H1 (cell line): ENCODE measurements at regions not wholly inside any gene's neighbourhood (a gene's known extent, or its start where the extent isn't known, plus 50 kb on each side); places are given as distances from the start of the nearest gene placed in this dataset.

ENCODE experiments used
- BCL11A ChIP-seq, 2 experiments: IDR thresholded peaks; one replicate each; pipeline ENCODE4 v1.6.1; 2011; ENCODE audit warnings: low read depth in 2 of 2, low read length in 2 of 2, mild to moderate bottlenecking in 2 of 2
- CBX5 ChIP-seq: fragments of 300-800, 300-1000 bp; sonication (generic); IDR thresholded peaks from 2 replicates; pipeline ENCODE4 v1.7.1; 2016; ENCODE audit warnings: antibody characterized with exemption, low read length, low read depth
- CTCF ChIP-seq, 3 experiments: IDR thresholded peaks; 1 replicate in 2 of 3; 2 replicates in 1 of 3; pipeline versions ENCODE4 v1.5.1 to v1.6.1; 2011; ENCODE audit warnings: low read length in 3 of 3, mild to moderate bottlenecking in 3 of 3, inconsistent platforms in 2 of 3, low read depth in 1 of 3, moderate library complexity in 1 of 3; ENCODE audit not compliant: insufficient read depth in 1 of 3; ENCODE audit errors: control extremely low read depth in 1 of 3
- EGR1 ChIP-seq: IDR thresholded peaks from 2 replicates; pipeline ENCODE4 v1.6.1; 2011; ENCODE audit warnings: low read depth, low read length, borderline replicate concordance
- FOSL1 ChIP-seq: IDR thresholded peaks from 2 replicates; pipeline ENCODE4 v1.6.1; 2011; ENCODE audit warnings: mild to moderate bottlenecking, low read depth, low read length, moderate library complexity; ENCODE audit not compliant: insufficient read depth
- KDM1A ChIP-seq: fragments of 200-600, 300-600 bp; sonication (generic); IDR thresholded peaks from 2 replicates; pipeline ENCODE4 v1.7.1; 2016; ENCODE audit warnings: mild to moderate bottlenecking, low read length, borderline replicate concordance
- POLR2AphosphoS5 ChIP-seq: IDR thresholded peaks from 2 replicates; pipeline ENCODE4 v1.6.1; 2011; ENCODE audit warnings: low read depth, low read length
- RFX5 ChIP-seq: IDR thresholded peaks from 2 replicates; pipeline ENCODE4 v1.6.1; 2011; ENCODE audit warnings: low read depth, low read length, improper control_type of control experiment, borderline replicate concordance
- SUZ12 ChIP-seq: fragments of 200-600 bp; sonication (generic); IDR thresholded peaks from 2 replicates; pipeline ENCODE4 v1.6.1; 2012; ENCODE audit warnings: mild to moderate bottlenecking, inconsistent platforms, low read length, moderate library complexity, mixed read lengths
- TAF1 ChIP-seq: IDR thresholded peaks from 2 replicates; pipeline ENCODE4 v1.6.1; 2011; ENCODE audit warnings: mild to moderate bottlenecking, low read depth, low read length
- YY1 ChIP-seq: IDR thresholded peaks from 2 replicates; pipeline ENCODE4 v1.6.1; 2011; ENCODE audit warnings: low read depth, mild to moderate bottlenecking, low read length

GRCh38 chr5:106202035-106202434 is 1468.7 kb downstream of the EFNA5 start:
- TF ChIP-seq POLR2AphosphoS5 (no peak), YY1 (no peak), CTCF (IDR thresholded peaks at IDR 0.05; ENCODE audit: control extremely low read depth in 1 of 3, insufficient read depth in 1 of 3, low read depth in 1 of 3, low read length in 3 of 3) (no peak), TAF1 (no peak), RFX5 (no peak), BCL11A (IDR thresholded peaks at IDR 0.05; ENCODE audit: low read depth in 2 of 2, low read length in 2 of 2) (no peak), EGR1 (no peak), CBX5 (no peak), SUZ12 (no peak), KDM1A (no peak), FOSL1 (no peak)
